ENCODE measurements at regions not wholly inside any gene's neighbourhood (a gene's known extent, or its start where the extent isn't known, plus 50 kb on each side); places are given as distances from the start of the nearest gene placed in this dataset.
A peak's percentile ranks its signal among the peaks of the same experiment; 100 is the strongest.
"Not testable (repeated sequence)": the region's sequence is repeated elsewhere in the genome, so short reads cannot be mapped to it uniquely, and the experiment has no call there.

DNA sequence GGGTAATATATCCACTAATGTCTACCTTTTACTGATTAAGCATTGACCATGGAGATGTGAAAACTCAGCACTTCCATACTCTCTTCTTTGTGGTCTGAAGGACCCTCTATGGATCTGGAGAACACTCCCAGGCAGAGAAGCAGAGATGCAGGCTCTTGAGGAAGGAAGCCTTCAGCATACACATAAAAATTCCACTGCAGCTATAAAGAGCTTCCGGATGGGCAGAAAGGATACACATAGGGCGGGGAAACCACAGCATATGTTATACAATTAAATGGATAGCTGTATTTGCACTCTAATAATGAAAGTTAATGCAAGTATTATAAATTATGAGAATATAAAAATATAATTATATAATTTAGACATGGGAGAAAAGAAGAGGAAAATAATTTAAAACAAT is 1258.2 kb upstream of the ALCAM start:
- no peak for DNase-seq (ENCODE audit: low read depth in 2 of 2)

DNA sequence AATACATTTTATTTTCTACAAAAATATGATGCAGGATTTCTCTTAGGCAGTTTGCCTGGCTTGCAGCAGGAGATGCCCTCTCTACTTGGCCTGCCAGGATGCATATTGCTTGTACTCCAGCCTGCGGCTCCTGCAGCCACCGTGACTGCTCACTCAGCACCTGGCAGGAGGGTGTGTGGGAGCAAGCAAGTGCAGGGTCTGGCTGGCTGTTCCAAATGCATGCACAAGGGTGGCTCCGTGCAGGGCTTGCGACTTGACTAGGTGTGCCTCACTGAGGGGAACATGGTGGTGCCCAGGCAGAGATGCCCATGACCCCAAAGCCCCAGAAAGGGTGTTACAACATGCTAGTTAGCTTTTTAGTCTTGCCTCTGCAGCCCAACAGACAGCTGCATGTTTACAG is 1240.2 kb upstream of the ALCAM start:
- DNase-seq (ENCODE audit: low read depth in 2 of 2) = no peak

DNA sequence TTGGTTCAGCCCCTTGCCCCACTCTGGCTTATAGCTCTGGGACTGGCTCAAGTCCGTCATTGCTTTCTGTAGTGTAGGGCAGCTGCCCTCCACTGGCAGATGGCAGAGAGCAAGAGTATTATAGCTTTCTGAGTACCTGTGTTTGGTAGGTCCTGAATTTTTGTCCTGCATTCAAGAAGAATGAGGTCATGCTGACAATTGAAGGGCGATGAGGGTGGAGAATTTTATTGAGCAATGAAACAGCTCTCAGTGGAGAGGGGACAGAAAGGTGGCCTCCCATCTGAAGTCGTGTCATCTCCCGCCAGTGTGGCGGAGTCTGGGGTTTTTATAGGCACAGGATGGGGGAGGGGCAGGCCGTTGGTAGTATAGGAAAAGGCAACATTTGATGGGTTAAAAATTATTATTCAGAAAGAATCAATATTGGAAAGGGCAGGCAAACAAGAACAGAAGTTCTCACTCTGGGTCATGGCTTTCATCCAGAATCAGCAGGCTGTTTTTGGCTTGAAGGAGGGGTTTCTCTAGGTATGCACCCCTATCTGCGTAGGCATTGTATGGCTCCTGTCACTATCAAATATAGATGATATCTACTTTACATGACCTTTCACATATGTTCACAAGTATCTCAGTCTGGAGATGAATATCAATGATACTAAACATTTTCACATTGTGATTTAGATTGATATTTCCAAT is 1239.7 kb upstream of the ALCAM start:
- DNase-seq (ENCODE audit: low read depth in 2 of 2) = no peak

DNA sequence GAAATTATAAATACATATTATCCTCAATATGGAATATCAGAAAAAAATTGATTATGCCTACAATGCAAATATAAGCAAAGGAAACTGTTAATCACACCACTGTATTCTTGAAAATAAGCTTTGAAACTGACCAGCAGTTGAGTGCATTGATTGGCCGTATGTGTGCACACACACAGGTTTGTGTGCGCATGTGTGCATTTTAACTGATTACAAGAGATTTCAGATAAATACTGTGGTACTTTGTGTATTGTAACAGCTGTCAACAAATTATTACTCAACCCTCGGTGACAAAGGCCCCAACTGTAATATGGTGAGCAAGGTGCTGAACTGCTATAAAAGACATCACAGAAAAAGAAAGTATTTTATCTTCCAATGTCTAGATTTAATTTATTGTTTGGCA is 1238.9 kb upstream of the ALCAM start:
- no peak for DNase-seq (ENCODE audit: low read depth in 2 of 2)

DNA sequence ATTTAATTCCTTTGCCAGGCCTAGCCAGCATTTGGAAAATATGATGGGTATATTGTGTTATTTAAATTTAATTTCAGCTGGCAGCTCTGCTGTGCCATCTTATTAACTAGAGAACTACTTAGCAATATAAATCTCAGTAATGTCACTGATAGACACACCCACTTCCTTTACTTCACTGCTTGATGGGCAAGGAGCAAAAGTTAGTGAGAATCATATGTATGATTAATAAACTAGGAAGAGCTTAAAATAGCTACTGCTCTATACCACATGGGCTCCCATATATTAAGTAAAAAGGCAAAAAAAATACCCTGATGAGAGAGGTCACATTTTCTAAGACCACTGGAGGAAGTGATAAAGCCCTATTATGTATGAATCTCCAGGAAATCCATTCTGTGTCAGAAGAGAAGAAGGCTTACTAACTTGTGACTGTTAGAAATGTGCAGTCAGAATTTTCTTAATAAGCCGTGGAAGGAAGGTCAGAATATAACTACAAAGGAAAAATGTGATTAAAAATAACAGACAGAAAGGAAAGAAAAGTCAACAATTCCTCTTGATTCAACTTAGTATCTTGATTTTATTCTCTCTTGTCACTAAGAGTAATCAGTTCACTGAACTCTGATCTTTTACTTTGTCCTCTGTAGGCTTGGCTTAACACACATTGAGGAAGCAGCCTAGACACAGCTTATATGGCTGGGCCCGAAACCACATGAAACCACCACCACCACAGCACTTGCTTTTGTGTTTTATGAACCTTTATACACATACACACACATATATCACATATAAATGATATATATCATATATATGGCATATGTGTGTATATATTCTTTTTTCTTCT is 1233.9 kb upstream of the ALCAM start:
- peak; percentile 0 to 80 for DNase-seq (ENCODE audit: low read depth in 2 of 2)

DNA sequence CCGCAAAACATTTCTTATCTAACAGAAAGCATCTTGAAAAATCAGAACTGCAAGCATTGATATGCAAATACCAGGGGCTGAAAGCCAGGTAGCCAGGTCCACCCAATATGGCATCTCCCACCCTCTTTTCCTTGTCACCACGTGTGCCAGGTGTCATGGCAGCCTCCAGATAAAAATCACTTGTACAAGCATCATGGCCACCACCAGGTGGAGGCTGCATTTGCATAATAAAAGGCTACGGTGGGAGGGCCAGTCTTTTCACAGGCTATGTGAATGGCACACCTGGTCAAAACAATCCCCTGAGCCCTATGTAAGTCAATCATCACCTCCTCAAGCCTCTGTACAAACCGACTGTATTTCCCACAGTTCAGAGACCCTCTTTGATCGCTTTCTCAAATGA is 1233.1 kb upstream of the ALCAM start:
- DNase-seq (ENCODE audit: low read depth in 2 of 2) = no peak

DNA sequence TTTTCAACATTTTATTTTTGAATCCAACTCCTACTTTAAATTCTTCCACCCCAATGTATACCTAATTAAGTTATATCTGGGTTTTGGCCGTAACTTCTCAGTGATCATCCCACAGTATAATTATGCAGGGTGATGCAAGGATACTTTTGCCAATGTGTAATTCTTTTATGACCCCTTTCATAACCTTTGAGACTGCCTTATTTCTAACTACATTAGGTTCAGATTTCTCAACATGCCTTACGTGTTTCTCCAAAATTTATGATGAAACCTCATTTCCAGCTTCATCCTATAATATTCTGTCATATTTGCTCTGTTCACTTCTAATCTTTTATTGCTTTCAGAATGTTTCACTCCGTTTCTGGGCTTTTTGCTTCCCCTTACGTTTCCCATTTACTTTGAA is 1229.6 kb upstream of the ALCAM start:
- DNase-seq (ENCODE audit: low read depth in 2 of 2) = no peak

DNA sequence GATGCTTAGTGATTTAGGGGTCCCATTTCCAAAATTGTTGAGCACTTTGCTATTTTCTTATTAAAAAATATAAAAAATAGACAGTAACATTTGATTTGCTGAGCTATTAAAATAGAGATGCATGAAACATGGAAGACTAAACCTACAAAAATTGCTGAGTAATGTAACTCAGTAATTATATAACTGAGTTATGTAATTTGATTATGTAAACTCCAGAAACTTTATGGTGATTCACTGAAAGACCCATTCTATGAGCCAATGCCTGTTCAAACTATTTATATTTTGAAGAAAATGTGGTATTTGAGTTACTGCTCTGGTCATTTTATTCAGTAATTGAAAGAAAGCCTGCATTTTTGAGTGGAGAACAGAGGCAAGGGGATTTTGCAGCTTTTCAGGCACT is 1221.5 kb upstream of the ALCAM start:
- no peak for DNase-seq (ENCODE audit: low read depth in 2 of 2)

DNA sequence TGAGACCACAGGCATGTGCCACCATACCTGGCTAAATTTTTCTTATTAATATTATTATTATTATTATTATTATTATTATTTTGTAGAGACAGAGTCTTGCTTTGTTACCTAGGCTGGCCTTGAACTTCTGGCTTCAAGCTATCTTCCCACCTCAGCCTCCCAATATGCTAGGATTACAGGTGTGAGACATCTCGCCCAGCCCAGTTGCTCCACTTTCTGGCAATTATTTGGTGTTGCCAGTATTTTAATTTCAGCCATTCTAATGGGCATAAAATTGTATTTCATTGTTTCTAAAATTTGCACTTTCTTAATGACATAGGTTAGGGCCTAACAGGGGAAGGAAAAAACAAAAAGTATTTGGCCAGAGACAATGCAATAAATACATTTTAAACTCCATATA is 1217.6 kb upstream of the ALCAM start:
- DNase-seq (ENCODE audit: low read depth in 2 of 2) = no peak

DNA sequence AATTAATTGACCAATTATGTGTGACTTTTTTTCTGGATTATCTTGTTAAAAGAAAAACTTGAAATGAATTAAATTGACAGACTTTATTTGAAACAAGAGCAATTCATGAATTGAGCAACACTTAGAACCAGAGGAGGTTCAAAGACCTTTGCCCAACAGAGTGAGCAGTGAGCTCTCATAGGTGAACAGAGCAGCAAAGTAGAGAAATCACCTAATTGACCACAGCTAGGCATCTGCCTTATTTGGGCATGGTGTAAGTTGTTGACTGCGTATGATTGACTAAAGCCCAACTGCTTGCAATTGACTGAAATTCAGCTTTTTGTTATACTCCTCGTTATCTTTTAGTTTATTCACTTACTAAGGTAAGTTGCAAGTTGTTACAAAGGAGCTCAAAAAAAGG is 1216.0 kb upstream of the ALCAM start:
- DNase-seq (ENCODE audit: low read depth in 2 of 2) = no peak

DNA sequence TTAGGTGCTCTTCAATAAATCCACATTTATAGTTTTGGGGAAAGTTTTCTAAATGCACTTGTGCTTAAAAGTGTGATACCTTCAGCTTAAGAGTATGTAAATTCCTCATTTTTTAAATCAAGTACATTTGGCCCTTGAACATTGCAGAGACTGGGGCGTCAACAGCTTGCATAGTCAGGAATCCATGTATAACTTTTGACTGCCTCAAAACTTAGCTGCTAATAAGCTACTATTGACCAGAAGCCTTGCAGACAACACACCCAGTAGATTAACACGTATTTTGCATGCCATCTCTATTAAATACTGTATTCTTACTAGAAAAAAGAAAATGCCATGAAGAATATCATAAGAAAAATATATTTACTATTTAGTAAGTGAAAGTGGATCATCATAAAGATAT is 1211.8 kb upstream of the ALCAM start:
- DNase-seq (ENCODE audit: low read depth in 2 of 2) = no peak

DNA sequence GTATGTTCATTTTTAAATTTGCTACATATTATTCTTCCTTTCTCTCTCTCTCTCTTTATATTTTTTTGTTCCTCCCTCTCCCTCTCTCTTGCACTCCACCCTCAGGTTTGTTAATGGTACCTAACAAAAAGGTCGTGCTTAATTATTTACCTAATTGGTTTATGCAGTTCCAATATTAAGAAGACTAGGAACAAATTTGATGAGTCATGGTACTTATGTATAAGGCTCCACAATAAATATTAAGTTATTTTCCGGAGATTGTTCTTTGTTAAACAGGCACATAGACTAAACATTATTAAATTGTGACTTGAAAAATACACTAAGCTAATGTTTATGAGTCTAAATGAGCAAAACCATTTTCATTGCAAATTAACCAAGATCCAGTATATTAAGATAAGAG is 1200.8 kb upstream of the ALCAM start:
- DNase-seq (ENCODE audit: low read depth in 2 of 2) = no peak

DNA sequence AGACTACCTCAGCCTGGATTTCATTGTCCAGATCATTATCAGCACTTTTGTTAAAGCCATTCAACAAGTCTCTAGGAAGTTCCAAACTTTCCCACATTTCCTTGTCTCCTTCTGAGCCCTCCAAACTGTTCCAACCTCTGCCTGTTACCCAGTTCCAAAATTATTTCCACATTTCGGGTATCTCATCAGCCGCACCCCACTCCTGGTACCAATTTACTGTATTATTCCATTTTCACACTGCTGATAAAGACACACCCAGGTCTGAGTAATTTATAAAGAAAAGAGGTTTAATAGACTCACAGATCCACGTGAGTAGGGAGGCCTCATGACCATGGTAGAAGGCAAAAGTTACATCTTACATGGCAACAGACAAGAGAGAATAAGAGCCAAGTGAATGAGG is 1198.3 kb upstream of the ALCAM start:
- DNase-seq (ENCODE audit: low read depth in 2 of 2) = no peak

DNA sequence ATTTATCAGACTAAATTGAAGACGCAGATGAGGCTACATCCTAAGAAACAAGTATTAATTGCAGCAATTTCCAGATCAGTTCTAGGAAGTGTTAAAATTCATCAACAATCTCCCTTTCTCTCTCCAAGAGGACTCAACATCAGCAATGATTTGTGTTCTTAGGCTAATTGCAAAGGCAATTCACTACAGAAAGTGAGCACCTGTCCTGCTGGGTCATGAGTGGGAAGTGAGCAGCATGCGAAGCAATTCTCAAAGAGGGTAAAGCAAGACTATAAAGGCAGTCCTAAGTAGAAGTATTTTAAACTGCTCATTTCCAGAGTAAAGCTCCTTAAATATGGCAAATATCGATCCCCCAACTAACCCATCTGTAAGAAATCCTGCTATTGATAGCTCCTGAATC is 1191.0 kb upstream of the ALCAM start:
- no peak for DNase-seq (ENCODE audit: low read depth in 2 of 2)

DNA sequence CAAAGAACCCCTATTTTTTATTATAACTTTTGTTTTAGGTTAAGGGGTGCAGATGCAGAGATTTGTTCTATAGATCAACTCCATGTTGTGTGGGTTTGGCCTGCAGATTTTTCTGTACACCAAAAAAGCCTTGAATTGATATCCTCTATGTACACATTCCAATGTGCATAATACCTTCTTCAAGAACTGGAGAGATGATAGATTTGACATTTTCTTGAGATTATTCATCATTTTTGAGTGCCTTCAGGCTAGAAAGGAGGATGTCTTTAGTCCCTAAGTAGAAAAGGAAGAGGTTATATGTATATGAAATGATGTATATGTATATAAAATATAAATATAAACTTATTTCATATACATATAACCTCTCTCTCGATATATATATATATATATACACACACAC is 1190.0 kb upstream of the ALCAM start:
- DNase-seq (ENCODE audit: low read depth in 2 of 2) = no peak

DNA sequence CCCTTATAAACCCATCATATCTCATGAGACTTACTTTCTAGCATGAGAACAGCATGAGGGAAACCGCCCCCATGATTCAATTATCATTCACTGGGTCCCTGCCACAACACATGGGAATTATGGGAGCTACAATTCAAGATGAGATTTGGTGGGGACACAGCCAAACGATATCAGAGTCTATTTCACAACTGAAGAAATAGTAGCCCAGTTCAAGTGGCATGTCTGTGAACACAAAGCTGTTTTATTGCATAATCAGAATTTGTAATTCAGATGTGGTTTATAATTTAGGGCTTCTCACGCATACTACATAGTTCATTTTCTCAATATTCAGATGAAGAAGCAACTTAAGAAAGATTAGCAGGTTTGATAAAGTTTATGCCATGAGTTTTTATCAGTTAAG is 1188.0 kb upstream of the ALCAM start:
- DNase-seq (ENCODE audit: low read depth in 2 of 2) = no peak

DNA sequence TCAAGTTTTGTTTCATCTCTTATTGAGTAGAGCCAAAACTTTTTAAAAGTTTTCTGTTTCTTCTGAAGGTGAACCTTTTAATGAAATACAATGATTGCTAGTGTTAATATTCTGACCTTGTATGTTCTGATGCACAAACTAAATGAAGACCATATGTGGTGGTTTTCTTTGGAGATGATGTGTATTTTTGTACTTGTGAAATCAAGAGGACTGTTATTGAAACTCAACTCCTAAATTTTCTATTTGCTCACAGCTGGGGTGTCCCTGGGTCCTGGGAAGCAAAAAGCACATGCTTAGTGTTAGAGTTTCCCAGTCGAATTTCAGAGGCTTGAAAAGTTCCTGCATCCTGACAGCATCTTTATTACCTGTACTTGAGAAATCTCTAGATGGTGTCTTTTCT is 1185.8 kb upstream of the ALCAM start:
- no peak for DNase-seq (ENCODE audit: low read depth in 2 of 2)

DNA sequence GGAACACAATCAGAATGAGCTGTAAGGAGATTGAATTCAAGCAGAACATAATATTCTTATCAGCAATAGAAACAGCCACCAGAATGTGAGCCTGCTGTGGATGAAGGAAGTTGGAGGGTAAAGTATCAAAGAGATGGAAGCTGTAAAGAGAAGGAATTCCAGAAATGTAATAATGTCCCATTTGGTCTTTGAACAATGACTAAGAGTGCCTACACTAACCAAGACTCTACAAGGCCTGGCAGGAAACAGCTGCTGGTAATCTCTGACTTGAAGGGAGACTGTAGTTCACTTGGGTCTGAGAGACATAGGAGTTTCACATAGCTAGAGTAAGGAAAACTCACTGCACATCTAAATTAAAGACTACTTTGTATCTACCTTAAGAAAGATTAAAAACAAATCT is 1176.0 kb upstream of the ALCAM start:
- DNase-seq (ENCODE audit: low read depth in 2 of 2) = peak in 1 of 2 donors; percentile 10

DNA sequence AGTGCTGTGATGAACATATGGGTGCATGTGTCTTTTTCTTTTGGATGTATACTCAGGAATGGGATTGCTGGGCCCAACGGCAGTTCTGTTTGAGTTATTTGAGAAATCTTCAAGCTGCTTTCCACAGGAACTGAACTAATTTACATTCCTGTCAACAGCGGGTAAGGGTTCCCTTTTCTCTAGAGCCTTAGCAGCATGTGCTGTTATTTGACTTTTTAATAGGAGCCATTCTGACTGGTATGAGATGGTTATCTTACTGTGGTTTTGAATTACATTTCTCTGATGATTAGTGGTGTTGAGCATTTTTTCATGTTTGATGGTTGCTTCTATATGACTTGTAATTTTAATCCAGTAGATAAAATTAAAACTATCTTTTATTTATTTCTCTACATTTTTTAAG is 1168.6 kb upstream of the ALCAM start:
- DNase-seq (ENCODE audit: low read depth in 2 of 2) = no peak

DNA sequence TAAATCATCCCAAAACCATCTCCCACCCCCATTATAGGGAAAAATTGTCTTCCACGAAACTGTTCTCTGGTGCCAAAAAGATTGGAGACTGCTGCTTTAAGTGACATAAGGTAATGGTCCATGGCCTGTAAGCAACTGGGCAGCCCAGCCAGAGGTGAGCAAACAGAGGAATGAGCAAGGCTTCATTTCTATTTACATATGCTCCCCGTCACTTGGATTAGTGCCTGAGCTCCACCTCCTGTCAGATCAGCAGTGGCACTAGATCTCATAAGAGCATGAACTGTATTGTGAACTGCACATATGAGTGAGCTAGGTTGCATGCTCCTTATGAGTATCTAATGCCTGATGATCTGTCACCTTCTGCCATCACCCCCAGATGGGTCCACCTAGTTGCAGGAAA is 1159.8 kb upstream of the ALCAM start:
- DNase-seq (ENCODE audit: low read depth in 2 of 2) = no peak

DNA sequence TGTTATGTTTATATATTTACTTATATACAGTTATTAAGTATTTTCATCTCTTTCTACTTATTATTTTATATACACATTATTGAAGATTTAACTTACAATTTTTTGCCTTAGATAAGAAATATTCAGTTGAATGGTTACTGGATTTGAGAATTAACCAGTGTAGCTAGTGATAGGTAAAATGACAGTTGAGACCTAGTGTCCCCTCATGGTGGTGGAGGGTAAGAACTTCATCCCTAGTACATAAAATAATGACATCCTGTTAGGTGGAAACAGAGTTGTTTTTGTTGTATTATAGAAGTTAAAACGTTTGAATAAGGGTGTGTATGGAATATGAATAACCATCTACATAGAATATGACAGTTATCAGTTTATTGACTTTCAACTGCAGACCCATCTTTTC is 1152.4 kb upstream of the ALCAM start:
- no peak for DNase-seq (ENCODE audit: low read depth in 2 of 2)

DNA sequence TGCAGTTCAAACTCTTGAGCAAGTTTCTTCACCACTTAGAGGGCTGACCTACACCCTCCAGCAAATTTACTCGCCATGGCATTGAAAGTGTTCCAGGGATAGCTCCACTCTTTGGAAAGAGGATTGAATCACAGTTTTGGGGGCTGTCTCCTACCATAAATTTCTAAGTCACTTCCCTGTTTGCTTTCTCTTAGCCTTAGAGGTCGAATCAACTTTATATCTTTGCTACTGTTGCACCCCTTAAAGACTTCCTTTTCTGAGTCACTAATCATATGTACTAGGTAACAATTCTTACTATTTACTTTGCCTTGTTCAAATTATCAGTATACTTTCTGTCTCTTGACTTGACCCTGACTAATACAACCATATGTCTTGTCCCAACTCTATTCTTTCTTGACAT is 1151.8 kb upstream of the ALCAM start:
- DNase-seq (ENCODE audit: low read depth in 2 of 2) = no peak

DNA sequence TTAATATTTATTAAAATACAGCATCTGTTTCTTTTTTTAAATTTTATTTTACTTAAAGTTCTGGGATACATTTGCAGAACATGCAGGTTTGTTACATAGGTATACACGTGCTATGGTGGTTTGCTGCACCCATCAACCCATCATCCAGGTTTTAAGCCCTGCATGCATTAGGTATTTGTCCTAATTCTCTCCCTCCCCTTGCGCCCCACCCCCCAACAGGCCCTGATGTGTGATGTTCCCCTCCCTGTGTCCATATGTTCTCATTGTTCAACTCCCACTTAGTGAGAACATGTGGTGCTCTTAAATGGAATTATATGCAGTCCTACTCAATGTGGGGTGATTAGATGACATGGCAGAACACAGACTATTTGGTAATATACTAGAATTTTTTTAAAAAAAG is 1147.7 kb upstream of the ALCAM start:
- not testable (repeated sequence) for DNase-seq (ENCODE audit: low read depth in 2 of 2)

Data from lung microvascular endothelial cell (primary cell).